SK-N-SH (cell line): ENCODE measurements at regions not wholly inside any gene's neighbourhood (a gene's known extent, or its start where the extent isn't known, plus 50 kb on each side); places are given as distances from the start of the nearest gene placed in this dataset.

Experiments used
- CTCF ChIA-PET: fragments of 300-600, 350-600 bp; formaldehyde crosslinking; extraction: SDS; loops from one replicate; lab custom pipeline; 2021; lab: Yijun Ruan, JAX
- POLR2A ChIA-PET: fragments of 350-600 bp; sonication (Branson Sonifier 250); formaldehyde crosslinking; extraction: SDS; loops from one replicate; lab custom pipeline; 2020; ENCODE audit warnings: antibody characterized with exemption, inconsistent platforms; lab: Yijun Ruan, JAX
- DNase-seq: peaks from one replicate; pipeline ENCODE4 v3.0.0; 2012
- H2AFZ ChIP-seq: fragments of 200-600 bp; sonication (generic); 2 replicates; pipeline ENCODE4 v1.8.1; 2016; ENCODE audit warnings: antibody characterized with exemption, mild to moderate bottlenecking, low read depth
- H3F3A ChIP-seq: fragments of 200-600 bp; sonication (generic); replicated peaks from 2 replicates; pipeline ENCODE3; 2016; ENCODE audit warnings: antibody characterized with exemption, mild to moderate bottlenecking; ENCODE audit not compliant: insufficient read depth
- H3K27ac ChIP-seq, 2 experiments: fragments of 200-500 bp in 1 of 2; fragments of 200-600 bp in 1 of 2; sonication (Bioruptor generic) in 1 of 2; sonication (generic), shearing (Covaris generic) in 1 of 2; 2 replicates each; pipeline versions ENCODE4 v1.5.1 to v1.6.1; 2014 to 2016; ENCODE audit warnings: low read depth in 2 of 2, inconsistent platforms in 1 of 2, low read length in 1 of 2, mild to moderate bottlenecking in 1 of 2, mixed read lengths in 1 of 2
- H3K27me3 ChIP-seq: fragments of 200-600 bp; sonication (generic), shearing (Covaris generic); 2 replicates; pipeline ENCODE4 v1.6.1; 2016; ENCODE audit warnings: mixed run types; ENCODE audit not compliant: insufficient read depth
- H3K36me3 ChIP-seq, 2 experiments: fragments of 200-500 bp in 1 of 2; fragments of 200-600 bp in 1 of 2; sonication (Bioruptor generic) in 1 of 2; sonication (generic) in 1 of 2; replicated peaks in 1 of 2; 2 replicates each; pipeline versions ENCODE3 to v1.5.1; 2014 to 2016; ENCODE audit warnings: low read length in 1 of 2, mild to moderate bottlenecking in 1 of 2; ENCODE audit not compliant: insufficient read depth in 2 of 2, control insufficient read depth in 1 of 2
- H3K4me1 ChIP-seq, 2 experiments: fragments of 200-500 bp in 1 of 2; fragments of 200-600 bp in 1 of 2; sonication (Bioruptor generic) in 1 of 2; sonication (generic), shearing (Covaris generic) in 1 of 2; 2 replicates each; pipeline versions ENCODE4 v1.5.1 to v1.6.1; 2014 to 2016; ENCODE audit warnings: low read depth in 1 of 2, low read length in 1 of 2, mixed run types in 1 of 2; ENCODE audit not compliant: insufficient read depth in 2 of 2, control insufficient read depth in 1 of 2
- H3K4me2 ChIP-seq: fragments of 200-600 bp; sonication (generic), shearing (Covaris generic); 2 replicates; pipeline ENCODE4 v1.6.1; 2017; ENCODE audit warnings: mixed run types
- H3K4me3 ChIP-seq, 2 experiments: fragments of 200-500 bp in 1 of 2; fragments of 200-600 bp in 1 of 2; sonication (Bioruptor generic) in 1 of 2; sonication (generic), shearing (Covaris generic) in 1 of 2; 2 replicates each; pipeline versions ENCODE4 v1.5.1 to v1.8.1; 2014 to 2016; ENCODE audit warnings: low read depth in 2 of 2, inconsistent platforms in 1 of 2, low read length in 1 of 2, mild to moderate bottlenecking in 1 of 2, mixed read lengths in 1 of 2, moderate library complexity in 1 of 2
- H3K79me2 ChIP-seq: fragments of 200-600 bp; sonication (generic); 2 replicates; pipeline ENCODE4 v1.8.1; 2017; ENCODE audit warnings: mild to moderate bottlenecking; ENCODE audit not compliant: insufficient read depth
- H3K9ac ChIP-seq: fragments of 200-600 bp; sonication (generic); 2 replicates; pipeline ENCODE4 v1.6.1; 2017; ENCODE audit warnings: mixed run types
- H3K9me2 ChIP-seq: fragments of 200-600 bp; sonication (generic); 2 replicates; pipeline ENCODE4 v1.6.1; 2017; ENCODE audit warnings: mixed run types
- H3K9me3 ChIP-seq: fragments of 200-600 bp; sonication (generic); 2 replicates; pipeline ENCODE4 v1.6.1; 2017; ENCODE audit warnings: mixed run types, mild to moderate bottlenecking, moderate library complexity
- H4K20me1 ChIP-seq: fragments of 200-600 bp; sonication (generic); 2 replicates; pipeline ENCODE4 v1.6.1; 2017; ENCODE audit warnings: mild to moderate bottlenecking, mixed run types; ENCODE audit not compliant: insufficient read depth
- CHD2 ChIP-seq: fragments of 150-350 bp; IDR thresholded peaks from 2 replicates; pipeline ENCODE4 v1.6.1; 2018; ENCODE audit warnings: low read length; ENCODE audit not compliant: partially characterized antibody
- EP300 ChIP-seq, 2 experiments: IDR thresholded peaks; 2 replicates each; pipeline versions ENCODE4 v1.4.0 to v1.6.1; 2012; ENCODE audit warnings: borderline replicate concordance in 1 of 2, low read depth in 1 of 2, low read length in 1 of 2
- EZH2phosphoT487 ChIP-seq: fragments of 200-600 bp; sonication (generic); IDR thresholded peaks from 2 replicates; pipeline ENCODE4 v1.6.1; 2017; ENCODE audit warnings: low read depth, mixed run types, mild to moderate bottlenecking, antibody characterized with exemption, moderate library complexity, borderline replicate concordance
- POLR2AphosphoS5 ChIP-seq: IDR thresholded peaks from 2 replicates; pipeline ENCODE4 v1.6.1; 2012; ENCODE audit warnings: low read depth, low read length
- RCOR1 ChIP-seq: fragments of 150-350 bp; IDR thresholded peaks from 2 replicates; pipeline ENCODE4 v1.6.1; 2017; ENCODE audit warnings: antibody characterized with exemption, low read length
- RFX5 ChIP-seq: IDR thresholded peaks from 2 replicates; pipeline ENCODE4 v1.6.1; 2012; ENCODE audit warnings: mild to moderate bottlenecking, improper control_type of control experiment, low read length
- SIN3A ChIP-seq: IDR thresholded peaks from 2 replicates; pipeline ENCODE4 v1.6.1; 2012; ENCODE audit warnings: low read depth, mild to moderate bottlenecking, low read length, moderate library complexity, borderline replicate concordance
- TCF12 ChIP-seq: IDR thresholded peaks from 2 replicates; pipeline ENCODE4 v1.4.0; 2012
- USF1 ChIP-seq: IDR thresholded peaks from 2 replicates; pipeline ENCODE4 v1.4.0; 2012; ENCODE audit warnings: low read depth, borderline replicate concordance
- USF2 ChIP-seq: fragments of 150-350 bp; IDR thresholded peaks from 2 replicates; pipeline ENCODE4 v1.6.1; 2017; ENCODE audit warnings: antibody characterized with exemption, low read length, low read depth, borderline replicate concordance
- YY1 ChIP-seq: IDR thresholded peaks from 2 replicates; pipeline ENCODE4 v1.4.0; 2012; ENCODE audit warnings: low read depth, mild to moderate bottlenecking
- ZBTB33 ChIP-seq: IDR thresholded peaks from 2 replicates; pipeline ENCODE4 v1.4.0; 2012; ENCODE audit warnings: low read depth, borderline replicate concordance
- WGBS: methylation state at CpG from one replicate; pipeline ENCODE4 v1.1.6; 2017; ENCODE audit warnings: low lambda C conversion rate; 5-methylcytosine and 5-hydroxymethylcytosine counted together

- no peak overlapping the region for H2AFZ ChIP-seq
- no peak overlapping the region for H3K9ac ChIP-seq
- H4K20me1 ChIP-seq: no peaks in the 10 kb centered on the region
- ChIA-PET CTCF (interaction anchor here (0.6 to 1.7 kb wide), 2 partner anchors 8 to 9 kb away, joined by 3 to 4 read pairs; no protein-coding TSS in a partner anchor), POLR2A (no interaction called here)
- TF ChIP-seq YY1 (no peak), POLR2AphosphoS5 (no peak), ZBTB33 (no peak), TCF12 (no peak), USF1 (no peak), CHD2 (no peak), EZH2phosphoT487 (no peak), EP300 (IDR thresholded peaks at IDR 0.05; ENCODE audit: borderline replicate concordance in 1 of 2, low read depth in 1 of 2, low read length in 1 of 2) (no peak), RFX5 (no peak), SIN3A (no peak)
- no peaks in the 10 kb centered on the region for H3F3A ChIP-seq
- no peaks in the 10 kb centered on the region; a peak in 1 of 4 replicates for H3K4me1 ChIP-seq
- H3K79me2 ChIP-seq: no peaks in the 10 kb centered on the region
- 76% methylated on average over 4 of the region's 4 CpGs for WGBS
- no peak overlapping the region for H3K4me3 ChIP-seq
- no peak overlapping the region for H3K27ac ChIP-seq
- H3K27me3 ChIP-seq: no peaks in the 10 kb centered on the region
- H3K9me3 ChIP-seq: no peaks in the 10 kb centered on the region
- H3K36me3 ChIP-seq: no peaks in the 10 kb centered on the region
- no peak for DNase-seq
- no peak overlapping the region for H3K4me2 ChIP-seq
- no peaks in the 10 kb centered on the region for H3K9me2 ChIP-seq
Observed at GRCh38 chr1:81583878-81584277, 216.9 kb upstream of the ADGRL2 start.

GRCh38 chr1:81582467-81582986 lies 218.2 kb upstream of the ADGRL2 start:
- H3K9me3 ChIP-seq: no peaks in the 10 kb centered on the region
- H3K4me1 ChIP-seq: no peaks in the 10 kb centered on the region; a peak in 1 of 4 replicates
- no peaks in the 10 kb centered on the region for H3F3A ChIP-seq
- no peak overlapping the region for H3K4me2 ChIP-seq
- 64% methylated on average over 2 of the region's 2 CpGs for WGBS
- no peak for DNase-seq
- H4K20me1 ChIP-seq: no peaks in the 10 kb centered on the region
- no peaks in the 10 kb centered on the region for H3K79me2 ChIP-seq
- H2AFZ ChIP-seq: no peak overlapping the region
- no peak overlapping the region for H3K27ac ChIP-seq
- no peaks in the 10 kb centered on the region for H3K9me2 ChIP-seq
- ChIA-PET CTCF (interaction anchor here (1.7 kb wide), 1 partner anchor 9 kb away, joined by 4 read pairs; no protein-coding TSS in a partner anchor), POLR2A (no interaction called here)
- TF ChIP-seq RCOR1 (no peak), POLR2AphosphoS5 (no peak), USF2 (no peak), TCF12 (no peak), CHD2 (no peak)
- H3K9ac ChIP-seq: no peak overlapping the region
- H3K36me3 ChIP-seq: no peaks in the 10 kb centered on the region
- no peaks in the 10 kb centered on the region for H3K27me3 ChIP-seq
- H3K4me3 ChIP-seq: no peak overlapping the region
